Neural progenitor cell (in vitro differentiated cells): ENCODE measurements at regions not wholly inside any gene's neighbourhood (a gene's known extent, or its start where the extent isn't known, plus 50 kb on each side); places are given as distances from the start of the nearest gene placed in this dataset.

Experiments
- CTCF ChIP-seq: fragments of 200-600 bp; sonication (generic); IDR thresholded peaks from 2 replicates; pipeline ENCODE4 v1.5.1; 2017; ENCODE audit warnings: antibody characterized with exemption, mild to moderate bottlenecking
- EZH2 ChIP-seq: fragments of 200-600 bp; sonication (generic); IDR thresholded peaks from 2 replicates; pipeline ENCODE4 v1.6.1; 2017; ENCODE audit warnings: antibody characterized with exemption, mild to moderate bottlenecking, moderate library complexity
- EZH2phosphoT487 ChIP-seq: fragments of 200-600 bp; sonication (generic); IDR thresholded peaks from 2 replicates; pipeline ENCODE4 v1.6.1; 2017; ENCODE audit warnings: antibody characterized with exemption

- TF ChIP-seq CTCF, result peak; percentile 70
- TF ChIP-seq EZH2, result no peak
- TF ChIP-seq EZH2phosphoT487, result no peak
These were observed 220.6 kb upstream of the OR4E1 start for GRCh38 chr14:21894003-21894897.
